GM21723 (cell line): ENCODE measurements at regions not wholly inside any gene's neighbourhood (a gene's known extent, or its start where the extent isn't known, plus 50 kb on each side); places are given as distances from the start of the nearest gene placed in this dataset.

Source experiments
- ATAC-seq: cut with Tn5 transposase; IDR thresholded peaks from one replicate; pipeline ENCODE4 v1.9.1; 2021; ENCODE audit warnings: mild to moderate bottlenecking, moderate library complexity; ENCODE audit not compliant: unreplicated experiment

GRCh38 chr14:100673085-100673806 lies 53.4 kb upstream of the DLK1 start:
- ATAC-seq = no peak

GRCh38 chr14:100673807-100674154 lies 52.9 kb upstream of the DLK1 start:
- no peak for ATAC-seq

GRCh38 chr14:100674428-100674827 lies 52.3 kb upstream of the DLK1 start:
- no peak for ATAC-seq

- no peak for ATAC-seq
Measured at GRCh38 chr14:100674897-100675619, 51.6 kb upstream of the DLK1 start.

DNA sequence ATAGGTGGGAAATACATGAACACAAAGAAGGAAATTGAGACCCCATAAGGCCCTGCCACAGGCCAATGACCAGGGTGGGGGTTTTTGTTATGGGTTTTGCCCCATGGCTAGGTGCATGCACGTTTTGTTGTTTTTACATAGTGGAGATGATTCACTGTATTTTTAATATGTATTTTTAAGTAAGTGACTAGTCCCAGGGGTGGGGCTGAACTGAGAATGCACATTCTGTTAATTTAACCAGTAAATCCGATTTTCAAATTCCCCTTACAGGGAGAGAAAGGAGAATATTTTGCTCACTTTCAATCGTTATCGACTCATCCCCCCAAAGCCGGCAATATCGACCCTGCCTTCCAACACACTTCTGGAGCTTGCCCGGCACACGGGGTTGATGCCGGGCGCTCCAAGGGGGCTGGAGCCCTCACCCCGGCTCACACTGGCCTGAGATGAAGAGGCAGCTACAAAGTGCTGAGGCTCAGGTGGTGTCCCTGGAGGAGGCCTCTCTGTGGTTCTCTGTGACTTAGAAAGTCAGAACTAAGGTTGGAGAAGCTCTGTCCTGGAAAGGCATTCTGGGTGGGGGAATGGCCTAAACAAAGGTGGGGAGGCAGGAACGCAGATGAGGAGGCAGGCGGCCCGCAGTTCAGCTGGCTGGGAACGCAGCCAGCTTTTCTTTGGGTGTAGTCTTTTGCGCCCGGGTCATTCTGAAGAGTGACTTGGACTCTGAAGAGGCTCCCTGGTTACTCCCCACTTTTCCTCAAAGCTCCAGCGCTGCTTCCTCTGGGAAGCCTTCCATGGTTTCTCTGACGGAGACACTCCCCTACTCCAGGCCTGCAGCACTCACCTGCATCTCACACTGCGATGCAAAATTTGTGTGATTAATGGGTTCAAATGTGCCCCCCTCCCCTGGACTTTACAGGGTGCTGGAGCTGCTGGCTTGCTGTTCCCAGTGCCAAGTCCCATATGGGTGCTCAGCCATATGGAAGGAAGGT lies 50.7 kb upstream of the DLK1 start:
- no peak for ATAC-seq
